Smooth muscle cell (in vitro differentiated cells): ENCODE measurements at regions not wholly inside any gene's neighbourhood (a gene's known extent, or its start where the extent isn't known, plus 50 kb on each side); places are given as distances from the start of the nearest gene placed in this dataset.

Experiments
- DNase-seq: peaks from one replicate; lab custom pipeline; 2025; ENCODE audit not compliant: unreplicated experiment; lab: John Stamatoyannopoulos, UW
- H2AFZ ChIP-seq: fragments of 200-600 bp; sonication (generic); 2 replicates; pipeline ENCODE4 v1.6.0; 2016; ENCODE audit warnings: antibody characterized with exemption, low read depth, mild to moderate bottlenecking
- H3F3A ChIP-seq: fragments of 200-600 bp; sonication (generic); 2 replicates; pipeline ENCODE4 v1.6.0; 2017; ENCODE audit warnings: antibody characterized with exemption, low read depth
- H3K27ac ChIP-seq: fragments of 200-600 bp; sonication (generic); 2 replicates; pipeline ENCODE4 v1.5.1; 2016; ENCODE audit warnings: low read depth, mild to moderate bottlenecking
- H3K27me3 ChIP-seq: fragments of 200-600 bp; sonication (generic); 2 replicates; pipeline ENCODE4 v1.6.1; 2016; ENCODE audit warnings: low read depth, mild to moderate bottlenecking
- H3K36me3 ChIP-seq: fragments of 200-600 bp; sonication (generic); 2 replicates; pipeline ENCODE4 v1.5.1; 2016; ENCODE audit warnings: low read depth
- H3K4me1 ChIP-seq: fragments of 200-600 bp; sonication (generic); 2 replicates; pipeline ENCODE4 v1.5.1; 2016; ENCODE audit warnings: low read depth
- H3K4me2 ChIP-seq: fragments of 200-600 bp; sonication (generic); 2 replicates; pipeline ENCODE4 v1.6.0; 2016; ENCODE audit warnings: mild to moderate bottlenecking
- H3K4me3 ChIP-seq: fragments of 200-600 bp; sonication (generic); 2 replicates; pipeline ENCODE4 v1.5.1; 2016; ENCODE audit warnings: mild to moderate bottlenecking
- H3K79me2 ChIP-seq: fragments of 200-600 bp; sonication (generic); 2 replicates; pipeline ENCODE4 v1.6.0; 2016; ENCODE audit warnings: low read depth, mild to moderate bottlenecking
- H3K9ac ChIP-seq: fragments of 200-600 bp; sonication (generic); 2 replicates; pipeline ENCODE4 v1.6.0; 2016; ENCODE audit warnings: low read depth
- H3K9me3 ChIP-seq: fragments of 200-600 bp; sonication (generic); replicated peaks from 2 replicates; pipeline ENCODE4 v1.5.1; 2016; ENCODE audit warnings: low read depth
- H4K20me1 ChIP-seq: fragments of 200-600 bp; sonication (generic); 2 replicates; pipeline ENCODE4 v1.6.0; 2016; ENCODE audit warnings: low read depth
- CTCF ChIP-seq: fragments of 200-600 bp; sonication (generic); IDR thresholded peaks from 2 replicates; pipeline ENCODE4 v1.5.1; 2017; ENCODE audit warnings: borderline replicate concordance, mild to moderate bottlenecking, antibody characterized with exemption; ENCODE audit not compliant: insufficient read depth, poor library complexity, severe bottlenecking
- WGBS: methylation state at CpG from one replicate; pipeline ENCODE4 v1.1.7; 2016; ENCODE audit warnings: low lambda C conversion rate; 5-methylcytosine and 5-hydroxymethylcytosine counted together

GRCh38 chr2:173754837-173755236 lies 210.3 kb downstream of the SP3 start:
- no peak for DNase-seq
- Histone ChIP-seq H3K79me2 (no peaks in the 10 kb centered on the region), H3K4me1 (peaks cover 15% of the 10 kb centered on the region), H3K9me3 (no peaks in the 10 kb centered on the region), H3F3A (no peaks in the 10 kb centered on the region), H3K36me3 (no peaks in the 10 kb centered on the region), H3K27ac (no peak overlapping the region), H2AFZ (no peak overlapping the region), H4K20me1 (no peaks in the 10 kb centered on the region), H3K4me2 (no peak overlapping the region), H3K9ac (no peak overlapping the region), H3K27me3 (no peaks in the 10 kb centered on the region), H3K4me3 (no peak overlapping the region)
- no peak for TF ChIP-seq CTCF
- 78% methylated on average over 3 of the region's 3 CpGs for WGBS

GRCh38 chr2:173755798-173756197 lies 209.4 kb downstream of the SP3 start:
- no peaks in the 10 kb centered on the region for H3K9me3 ChIP-seq
- H2AFZ ChIP-seq = no peak overlapping the region
- no peak overlapping the region for H3K4me3 ChIP-seq
- no peaks in the 10 kb centered on the region for H3K79me2 ChIP-seq
- no peaks in the 10 kb centered on the region for H3K27me3 ChIP-seq
- no peaks in the 10 kb centered on the region for H3K36me3 ChIP-seq
- H3K4me2 ChIP-seq = no peak overlapping the region
- no peaks in the 10 kb centered on the region for H3F3A ChIP-seq
- no peak for DNase-seq
- WGBS = 97% methylated on average over 2 of the region's 2 CpGs
- H3K9ac ChIP-seq = no peak overlapping the region
- no peak overlapping the region for H3K27ac ChIP-seq
- H4K20me1 ChIP-seq = no peaks in the 10 kb centered on the region
- peaks cover 11% of the 10 kb centered on the region for H3K4me1 ChIP-seq
- TF ChIP-seq CTCF = no peak

GRCh38 chr2:173759959-173760358 lies 205.2 kb downstream of the SP3 start:
- 76% methylated on average over 6 of the region's 6 CpGs for WGBS
- Histone ChIP-seq H3K9me3 (no peaks in the 10 kb centered on the region), H3K79me2 (no peaks in the 10 kb centered on the region)

More at GRCh38 chr2:173759959-173760358, 205.2 kb downstream of the SP3 start:
- H3K27me3 ChIP-seq = no peaks in the 10 kb centered on the region
- H3K4me1 ChIP-seq = peaks cover 11% of the 10 kb centered on the region
- no peaks in the 10 kb centered on the region for H3K36me3 ChIP-seq
- no peak overlapping the region for H3K27ac ChIP-seq
- H2AFZ ChIP-seq = no peak overlapping the region
- no peak for TF ChIP-seq CTCF
- DNase-seq = no peak
- H3K4me2 ChIP-seq = no peak overlapping the region
- H3K9ac ChIP-seq = no peak overlapping the region
- no peaks in the 10 kb centered on the region for H4K20me1 ChIP-seq
- no peak overlapping the region for H3K4me3 ChIP-seq
- H3F3A ChIP-seq = no peaks in the 10 kb centered on the region
